ENCODE measurements at regions not wholly inside any gene's neighbourhood (a gene's known extent, or its start where the extent isn't known, plus 50 kb on each side); places are given as distances from the start of the nearest gene placed in this dataset.

DNA sequence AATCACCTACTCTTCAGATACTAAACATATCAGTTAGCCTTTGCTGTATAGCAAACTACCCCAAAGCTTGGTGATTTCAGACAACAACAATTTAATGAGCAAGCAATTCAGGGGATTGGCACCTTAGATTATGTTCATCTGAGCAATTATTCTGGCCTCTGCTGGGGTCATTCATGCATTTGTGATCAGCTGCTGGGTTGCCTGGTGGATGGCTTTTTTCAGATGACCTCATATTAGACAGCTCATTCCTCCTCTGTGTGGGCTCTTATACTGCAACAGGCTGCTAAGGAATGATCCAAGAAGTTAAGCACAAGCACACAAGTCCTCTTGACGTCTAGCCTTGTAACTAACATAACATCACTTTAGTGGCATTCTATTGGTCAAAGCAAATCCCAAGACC is 153.0 kb upstream of the PPP1R2C start:
- H3K36me3 Mint-ChIP-seq (ENCODE audit: low read depth): no peaks in the 10 kb centered on the region
- no peaks in the 10 kb centered on the region for H3K9me3 Mint-ChIP-seq
- TF ChIP-seq, protein P1, sequence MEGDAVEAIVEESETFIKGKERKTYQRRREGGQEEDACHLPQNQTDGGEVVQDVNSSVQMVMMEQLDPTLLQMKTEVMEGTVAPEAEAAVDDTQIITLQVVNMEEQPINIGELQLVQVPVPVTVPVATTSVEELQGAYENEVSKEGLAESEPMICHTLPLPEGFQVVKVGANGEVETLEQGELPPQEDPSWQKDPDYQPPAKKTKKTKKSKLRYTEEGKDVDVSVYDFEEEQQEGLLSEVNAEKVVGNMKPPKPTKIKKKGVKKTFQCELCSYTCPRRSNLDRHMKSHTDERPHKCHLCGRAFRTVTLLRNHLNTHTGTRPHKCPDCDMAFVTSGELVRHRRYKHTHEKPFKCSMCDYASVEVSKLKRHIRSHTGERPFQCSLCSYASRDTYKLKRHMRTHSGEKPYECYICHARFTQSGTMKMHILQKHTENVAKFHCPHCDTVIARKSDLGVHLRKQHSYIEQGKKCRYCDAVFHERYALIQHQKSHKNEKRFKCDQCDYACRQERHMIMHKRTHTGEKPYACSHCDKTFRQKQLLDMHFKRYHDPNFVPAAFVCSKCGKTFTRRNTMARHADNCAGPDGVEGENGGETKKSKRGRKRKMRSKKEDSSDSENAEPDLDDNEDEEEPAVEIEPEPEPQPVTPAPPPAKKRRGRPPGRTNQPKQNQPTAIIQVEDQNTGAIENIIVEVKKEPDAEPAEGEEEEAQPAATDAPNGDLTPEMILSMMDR (IDR thresholded peaks at IDR 0.05): no peak
- ATAC-seq: no peak
- ChIA-PET CTCF (no interaction called here), POLR2A (no interaction called here)
- H3K4me3 Mint-ChIP-seq: no peak overlapping the region
- intact Hi-C loops (cut with micrococcal nuclease): no loop called here
- no peak overlapping the region for H3K27ac Mint-ChIP-seq
- H3K27me3 Mint-ChIP-seq: no peaks in the 10 kb centered on the region
- DNase-seq: no peak
- peaks cover 18% of the 10 kb centered on the region for H3K4me1 Mint-ChIP-seq (ENCODE audit: low read depth)

DNA sequence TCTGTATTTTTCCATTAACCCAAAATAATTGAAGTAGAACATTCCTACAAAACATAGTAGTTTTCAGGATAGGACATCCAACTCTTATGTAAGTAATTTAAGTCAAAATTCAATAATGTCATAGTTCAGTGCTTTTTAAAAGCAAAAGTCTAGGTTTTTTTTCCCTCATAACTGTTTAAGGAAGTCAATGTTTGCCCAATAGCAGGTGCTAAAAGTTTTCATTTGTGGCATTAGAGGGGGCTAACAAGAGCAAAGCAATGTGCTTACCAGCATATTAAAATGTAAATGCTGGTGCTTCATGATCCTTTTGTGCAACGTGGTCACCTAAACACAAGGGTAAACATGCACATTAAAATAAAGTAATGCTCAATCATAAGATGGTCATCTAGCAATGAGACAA is 155.2 kb upstream of the PPP1R2C start:
- no peaks in the 10 kb centered on the region for H3K9me3 Mint-ChIP-seq
- intact Hi-C loops (cut with micrococcal nuclease): no loop called here
- H3K27me3 Mint-ChIP-seq: no peaks in the 10 kb centered on the region
- ChIA-PET POLR2A (no interaction called here), CTCF (no interaction called here)
- peak overlapping the region; percentile 77 for H3K27ac Mint-ChIP-seq
- H3K4me1 Mint-ChIP-seq (ENCODE audit: low read depth): peaks cover 18% of the 10 kb centered on the region
- peaks cover 2% of the 10 kb centered on the region for H3K36me3 Mint-ChIP-seq (ENCODE audit: low read depth)
- DNase-seq (no peak), ATAC-seq (no peak)
- TF ChIP-seq, protein P1 (IDR thresholded peaks at IDR 0.05): no peak
- no peak overlapping the region for H3K4me3 Mint-ChIP-seq

DNA sequence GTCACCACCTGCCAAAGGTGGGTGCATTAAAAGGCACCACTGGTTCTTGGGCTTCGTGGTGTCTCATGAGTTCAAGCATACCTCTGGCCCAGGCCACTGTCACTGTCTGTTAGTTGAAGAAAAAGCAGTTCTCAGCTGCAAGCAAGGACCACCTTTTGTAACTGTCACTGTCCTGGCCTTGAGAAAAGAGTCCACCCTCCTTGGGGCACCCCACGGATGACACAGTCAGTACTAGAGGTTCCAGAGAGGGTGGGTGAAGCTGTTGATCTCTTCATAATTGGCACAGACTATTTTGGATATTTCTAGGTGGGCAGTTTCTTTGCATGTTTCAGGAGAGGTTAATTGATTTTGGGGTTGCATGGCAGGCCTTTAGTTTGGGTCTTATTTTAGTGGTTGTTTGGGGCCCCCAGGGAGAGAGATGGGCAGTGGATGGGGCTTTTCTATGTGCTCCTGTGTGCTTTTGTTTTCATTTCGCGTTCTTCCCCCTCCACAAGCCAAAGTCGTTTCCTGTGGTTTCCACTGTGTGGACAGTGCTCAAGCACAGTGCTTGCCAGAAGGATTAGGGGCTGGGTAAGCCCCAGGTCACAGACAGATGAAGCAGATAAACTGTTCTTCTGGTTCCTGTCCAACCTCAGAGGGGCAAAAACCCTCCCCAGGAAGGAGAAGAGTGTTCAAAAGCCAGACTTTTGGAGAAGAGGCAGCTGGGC is 156.2 kb upstream of the PPP1R2C start:
- POLR2A ChIA-PET: no interaction called here
- Mint-ChIP-seq H3K4me3 (peak overlapping the region; percentile 7), H3K9me3 (peaks cover 4% of the 10 kb centered on the region), H3K4me1 (ENCODE audit: low read depth) (peaks cover 23% of the 10 kb centered on the region), H3K27me3 (no peaks in the 10 kb centered on the region), H3K36me3 (ENCODE audit: low read depth) (peaks cover 8% of the 10 kb centered on the region), H3K27ac (peak overlapping the region; percentile 77)
- ATAC-seq (peak; percentile 65), DNase-seq (peak; percentile 38)
- TF ChIP-seq, protein P1 (IDR thresholded peaks at IDR 0.05): no peak
- CTCF ChIA-PET: no interaction called here
- intact Hi-C loops (cut with micrococcal nuclease): no loop called here

DNA sequence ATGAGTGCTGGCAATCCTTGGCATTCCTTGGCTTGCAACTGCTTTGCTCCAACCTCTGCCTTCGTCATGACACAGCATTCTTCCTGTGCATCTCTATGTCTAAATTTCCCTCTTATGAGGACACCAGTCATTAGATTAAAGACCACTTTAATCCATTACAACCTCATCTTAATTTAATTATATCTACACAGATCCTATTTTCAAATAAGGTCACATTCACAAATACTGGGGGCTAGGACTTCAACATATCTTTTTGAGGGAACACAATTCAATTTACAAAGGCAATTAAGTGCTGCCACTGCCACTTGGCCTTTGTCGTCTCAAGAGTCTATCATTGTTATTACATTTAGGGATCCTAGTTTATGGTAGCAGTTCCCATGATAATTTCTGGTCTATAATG is 163.7 kb upstream of the PPP1R2C start:
- peak overlapping the region; percentile 94 for H3K27ac Mint-ChIP-seq
- H3K27me3 Mint-ChIP-seq: no peaks in the 10 kb centered on the region
- intact Hi-C loops (cut with micrococcal nuclease): no loop called here
- no peak for DNase-seq
- TF ChIP-seq, protein P1 (IDR thresholded peaks at IDR 0.05): no peak
- no peak overlapping the region for H3K4me3 Mint-ChIP-seq
- POLR2A ChIA-PET: no interaction called here
- H3K4me1 Mint-ChIP-seq (ENCODE audit: low read depth): peaks cover 66% of the 10 kb centered on the region
- H3K9me3 Mint-ChIP-seq: peaks cover 4% of the 10 kb centered on the region
- peaks cover 21% of the 10 kb centered on the region for H3K36me3 Mint-ChIP-seq (ENCODE audit: low read depth)
- CTCF ChIA-PET: no interaction called here
- ATAC-seq: no peak

DNA sequence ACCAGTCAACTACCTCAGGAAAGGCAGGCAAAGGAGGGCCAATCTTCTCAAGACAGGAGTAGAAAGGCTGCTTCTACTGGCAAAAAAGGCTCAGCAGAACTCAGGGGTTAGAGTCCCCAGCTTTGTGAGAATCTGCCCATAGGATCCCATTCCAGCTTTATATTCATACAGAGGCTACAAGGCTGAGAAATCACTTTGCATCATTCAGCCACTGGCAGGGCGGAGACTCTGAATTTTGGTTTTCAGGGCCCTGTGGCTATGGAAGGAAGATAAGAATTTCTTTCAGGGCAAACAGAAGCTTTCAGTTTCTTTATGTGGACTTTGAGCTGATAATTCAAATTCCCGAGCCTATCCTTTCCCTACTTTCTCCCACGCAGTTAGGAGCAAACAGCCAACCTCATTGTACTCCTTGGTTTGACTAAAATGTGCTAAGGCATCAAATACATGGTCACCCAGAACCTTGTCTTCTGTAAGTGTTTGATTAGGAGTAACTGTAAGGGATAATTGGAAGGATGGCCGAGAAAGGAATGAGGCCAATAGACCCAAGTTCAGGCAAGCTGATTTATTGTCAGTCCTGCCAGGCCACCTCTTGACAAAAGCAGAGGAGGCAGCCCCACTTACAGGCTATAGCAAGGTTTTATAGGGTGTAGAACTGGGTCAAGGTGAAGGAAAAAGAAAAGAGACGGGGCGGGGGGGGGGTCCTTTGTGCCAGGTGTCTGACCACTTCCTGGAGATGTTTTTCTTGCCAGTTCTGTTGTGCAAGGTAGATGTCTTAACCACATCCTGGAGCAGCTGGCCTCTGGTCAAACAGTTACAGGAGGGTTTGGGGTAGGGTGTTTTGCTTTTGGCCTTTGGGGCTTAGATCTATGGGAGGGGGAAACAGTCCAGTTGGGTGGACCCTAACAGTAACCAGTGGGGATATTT is 165.3 kb upstream of the PPP1R2C start:
- peak; percentile 22 for ATAC-seq
- Mint-ChIP-seq H3K9me3 (peaks cover 7% of the 10 kb centered on the region), H3K27me3 (no peaks in the 10 kb centered on the region), H3K4me1 (ENCODE audit: low read depth) (peaks cover 82% of the 10 kb centered on the region), H3K36me3 (ENCODE audit: low read depth) (peaks cover 23% of the 10 kb centered on the region), H3K4me3 (peak overlapping the region; percentile 21), H3K27ac (peak overlapping the region; percentile 94)
- DNase-seq: peak; percentile 51
- CTCF ChIA-PET: no interaction called here
- POLR2A ChIA-PET: interaction anchor here (0.7 kb wide), 1 partner anchor 17 kb away, joined by 3 read pairs; no protein-coding TSS in a partner anchor
- TF ChIP-seq, protein P1 (IDR thresholded peaks at IDR 0.05): no peak
- intact Hi-C loops (cut with micrococcal nuclease): no loop called here

Measured in activated CD8-positive, alpha-beta T cell treated with anti-CD3 and anti-CD28 coated beads for 36 hours (primary cell).